ENCODE measurements at regions not wholly inside any gene's neighbourhood (a gene's known extent, or its start where the extent isn't known, plus 50 kb on each side); places are given as distances from the start of the nearest gene placed in this dataset.

DNA sequence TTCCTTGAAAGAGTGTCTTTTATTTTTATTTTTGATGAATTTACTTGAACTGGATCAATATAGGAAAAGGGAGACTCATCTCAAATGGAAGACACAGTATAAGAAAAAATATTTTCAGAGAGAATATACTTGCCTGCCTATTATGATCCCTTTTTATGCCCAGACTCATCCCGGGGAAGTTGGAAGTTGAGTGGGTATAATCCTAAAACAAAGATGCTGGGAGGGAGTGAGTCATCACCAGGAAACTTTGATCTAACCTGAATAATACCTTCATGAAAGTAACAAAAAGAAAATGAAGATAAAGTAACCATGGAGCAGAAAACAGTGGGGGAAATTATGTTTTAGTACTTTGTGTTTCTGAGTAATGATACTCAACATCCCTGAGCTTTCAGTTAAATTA, 1514.0 kb downstream of the FAM181B start:
- in situ Hi-C loops (cut with HindIII; ENCODE audit: low sequenced_read_pairs): no loop called here
- no peak for DNase-seq (ENCODE audit: low read depth, low spot score)
- no peak overlapping the region for H3K4me3 ChIP-seq (ENCODE audit: low read depth, low read length)
- TF ChIP-seq, protein P1, sequence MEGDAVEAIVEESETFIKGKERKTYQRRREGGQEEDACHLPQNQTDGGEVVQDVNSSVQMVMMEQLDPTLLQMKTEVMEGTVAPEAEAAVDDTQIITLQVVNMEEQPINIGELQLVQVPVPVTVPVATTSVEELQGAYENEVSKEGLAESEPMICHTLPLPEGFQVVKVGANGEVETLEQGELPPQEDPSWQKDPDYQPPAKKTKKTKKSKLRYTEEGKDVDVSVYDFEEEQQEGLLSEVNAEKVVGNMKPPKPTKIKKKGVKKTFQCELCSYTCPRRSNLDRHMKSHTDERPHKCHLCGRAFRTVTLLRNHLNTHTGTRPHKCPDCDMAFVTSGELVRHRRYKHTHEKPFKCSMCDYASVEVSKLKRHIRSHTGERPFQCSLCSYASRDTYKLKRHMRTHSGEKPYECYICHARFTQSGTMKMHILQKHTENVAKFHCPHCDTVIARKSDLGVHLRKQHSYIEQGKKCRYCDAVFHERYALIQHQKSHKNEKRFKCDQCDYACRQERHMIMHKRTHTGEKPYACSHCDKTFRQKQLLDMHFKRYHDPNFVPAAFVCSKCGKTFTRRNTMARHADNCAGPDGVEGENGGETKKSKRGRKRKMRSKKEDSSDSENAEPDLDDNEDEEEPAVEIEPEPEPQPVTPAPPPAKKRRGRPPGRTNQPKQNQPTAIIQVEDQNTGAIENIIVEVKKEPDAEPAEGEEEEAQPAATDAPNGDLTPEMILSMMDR (IDR thresholded peaks at IDR 0.05; ENCODE audit: low read depth, low read length): no peak

DNA sequence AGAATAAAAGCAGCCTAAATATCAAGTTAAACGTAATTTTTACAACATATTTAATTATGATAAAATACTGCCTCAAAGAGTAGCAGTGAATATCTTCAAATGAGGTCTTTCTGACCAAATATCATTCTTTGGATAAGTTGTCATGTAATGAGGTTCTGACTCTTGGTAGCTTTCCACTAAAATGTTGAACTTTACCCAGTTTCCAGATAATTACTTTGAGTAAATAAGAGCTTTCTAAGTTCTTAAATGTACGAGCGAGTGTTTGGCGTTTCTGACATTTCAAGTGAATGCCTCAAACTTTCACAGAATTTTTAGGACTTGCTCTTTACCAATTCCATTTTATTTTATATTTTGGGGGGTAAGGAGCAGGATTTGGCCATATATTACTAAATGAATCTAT, 1515.2 kb downstream of the FAM181B start:
- in situ Hi-C loops (cut with HindIII; ENCODE audit: low sequenced_read_pairs): no loop called here
- TF ChIP-seq, protein P1 (IDR thresholded peaks at IDR 0.05; ENCODE audit: low read depth, low read length): no peak
- H3K4me3 ChIP-seq (ENCODE audit: low read depth, low read length): no peak overlapping the region
- no peak for DNase-seq (ENCODE audit: low read depth, low spot score)

DNA sequence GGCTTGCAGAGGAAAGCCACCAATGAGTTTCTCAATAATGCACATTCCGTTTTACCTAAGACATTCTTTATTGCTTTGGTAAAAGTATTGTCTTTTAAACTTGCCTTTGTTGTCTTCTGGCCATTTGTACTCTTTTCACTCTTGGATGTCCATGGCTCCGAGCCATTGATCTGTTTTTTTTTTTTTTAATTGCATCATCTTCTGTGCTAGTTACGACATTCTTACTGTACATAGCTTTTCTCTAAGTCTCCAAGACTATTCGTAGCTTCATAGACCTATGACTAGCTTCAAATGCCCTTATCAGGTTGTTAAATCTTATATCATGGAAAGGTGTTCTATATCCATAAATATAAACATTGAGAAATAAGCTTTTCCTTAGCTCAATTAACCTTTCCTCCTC, 1522.6 kb downstream of the FAM181B start:
- TF ChIP-seq, protein P1 (IDR thresholded peaks at IDR 0.05; ENCODE audit: low read depth, low read length): no peak
- in situ Hi-C loops (cut with HindIII; ENCODE audit: low sequenced_read_pairs): no loop called here
- no peak for DNase-seq (ENCODE audit: low read depth, low spot score)

DNA sequence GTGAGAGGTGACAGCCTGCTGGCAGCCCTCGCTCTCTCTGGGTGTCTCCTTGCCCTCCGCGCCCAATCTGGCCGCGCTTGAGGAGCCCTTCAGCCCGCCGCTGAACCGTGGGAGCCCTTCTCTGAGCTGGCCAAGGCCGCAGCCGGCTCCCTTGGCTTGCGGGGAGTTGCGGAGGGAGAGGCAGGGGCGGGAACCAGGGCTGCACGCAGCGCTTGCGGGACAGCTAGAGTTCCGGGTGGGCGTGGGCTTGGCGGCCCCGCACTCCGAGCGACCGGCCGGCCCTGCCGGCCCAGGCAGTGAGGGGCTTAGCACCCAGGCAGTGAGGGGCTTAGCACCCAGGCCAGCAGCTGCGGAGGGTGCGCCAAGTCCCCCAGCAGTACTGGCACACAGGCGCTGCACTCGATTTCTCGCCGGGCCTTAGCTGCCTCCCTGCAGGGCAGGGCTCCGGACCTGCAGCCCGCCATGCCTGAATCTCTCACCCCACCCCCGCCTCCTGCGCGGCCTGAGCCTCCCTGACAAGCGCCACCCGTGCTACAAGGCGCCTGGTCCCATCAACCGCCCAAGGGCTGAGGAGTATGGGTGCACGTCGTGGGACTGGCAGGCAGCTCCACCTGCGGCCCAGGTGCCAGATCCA, 1526.1 kb downstream of the FAM181B start:
- DNase-seq (ENCODE audit: low read depth, low spot score): no peak
- in situ Hi-C loops (cut with HindIII; ENCODE audit: low sequenced_read_pairs): no loop called here
- H3K4me3 ChIP-seq (ENCODE audit: low read depth, low read length): no peak overlapping the region
- TF ChIP-seq, protein P1 (IDR thresholded peaks at IDR 0.05; ENCODE audit: low read depth, low read length): no peak

More for the DNA sequence above, 1522.6 kb downstream of the FAM181B start:
- H3K4me3 ChIP-seq (ENCODE audit: low read depth, low read length): no peak overlapping the region

DNA sequence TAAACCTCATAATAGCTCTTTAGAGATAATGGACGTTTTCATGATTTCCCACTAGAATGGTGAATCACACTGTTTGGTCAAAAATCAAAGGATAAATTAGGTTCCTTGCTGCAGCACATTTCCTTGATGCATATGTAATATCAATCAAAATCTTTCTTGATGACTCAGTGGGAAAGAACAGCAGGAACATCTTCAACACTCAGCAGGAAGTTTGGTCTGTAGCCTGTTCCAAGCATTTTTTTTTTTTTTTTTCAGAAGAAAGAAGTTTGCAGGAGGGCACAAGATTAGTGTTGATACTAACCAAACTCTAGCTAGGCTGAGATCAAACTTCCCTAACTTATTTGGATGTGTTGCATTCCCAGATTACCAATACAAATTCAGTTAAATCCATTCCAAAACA, 1529.8 kb downstream of the FAM181B start:
- TF ChIP-seq, protein P1 (IDR thresholded peaks at IDR 0.05; ENCODE audit: low read depth, low read length): no peak
- no peak overlapping the region for H3K4me3 ChIP-seq (ENCODE audit: low read depth, low read length)
- in situ Hi-C loops (cut with HindIII; ENCODE audit: low sequenced_read_pairs): no loop called here
- peak; percentile 47 for DNase-seq (ENCODE audit: low read depth, low spot score)

DNA sequence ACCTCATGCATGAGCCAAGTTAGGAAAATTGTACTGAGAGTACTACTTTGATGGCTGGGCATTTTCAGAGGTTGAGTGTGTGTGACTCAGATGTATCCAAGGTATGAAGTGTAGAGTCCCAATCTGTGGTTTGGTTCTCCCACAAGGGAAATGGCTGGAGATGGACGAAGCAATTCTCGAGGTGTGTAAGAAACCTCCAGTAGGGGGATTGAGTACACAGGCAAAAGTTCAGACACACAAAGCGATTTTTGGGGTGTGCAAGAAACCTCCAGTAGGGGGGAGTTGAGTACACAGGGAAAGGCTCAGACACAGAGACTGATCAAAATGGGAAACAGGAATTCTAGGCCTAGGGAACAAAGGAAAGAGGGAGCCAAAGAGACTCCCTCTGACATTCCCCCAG, 1536.3 kb downstream of the FAM181B start:
- TF ChIP-seq, protein P1 (IDR thresholded peaks at IDR 0.05; ENCODE audit: low read depth, low read length): no peak
- in situ Hi-C loops (cut with HindIII; ENCODE audit: low sequenced_read_pairs): no loop called here
- no peak for DNase-seq (ENCODE audit: low read depth, low spot score)
- H3K4me3 ChIP-seq (ENCODE audit: low read depth, low read length): no peak overlapping the region
